GM12878 (cell line): ENCODE measurements at regions not wholly inside any gene's neighbourhood (a gene's known extent, or its start where the extent isn't known, plus 50 kb on each side); places are given as distances from the start of the nearest gene placed in this dataset.

ENCODE experiments used
- ATAC-seq: fragments of 200-7000 bp; cut with Tn5 transposase; 3 replicates; pipeline ENCODE4 v1.9.1; 2020; ENCODE audit warnings: mild to moderate bottlenecking, moderate library complexity
- BruUV-seq: library from RNA; stranded (reverse); fragments of 400-500 nt; replicated peaks from 2 replicates; lab custom pipeline; 2021; lab: Mats Ljungman, UMichigan
- CTCF ChIA-PET: fragments of 300-600 bp; sonication (Branson Sonifier 250); formaldehyde crosslinking; extraction: SDS; loops from one replicate; lab custom pipeline; 2021; ENCODE audit warnings: inconsistent platforms; lab: Yijun Ruan, JAX
- POLR2A ChIA-PET: fragments of 350-600 bp; formaldehyde crosslinking; extraction: SDS; loops from one replicate; lab custom pipeline; 2021; ENCODE audit warnings: inconsistent platforms; lab: Charles Lee
- RAD21 ChIA-PET: fragments of 300-600 bp; sonication (Branson Sonifier 250); formaldehyde crosslinking; loops from one replicate; lab custom pipeline; 2023; ENCODE audit warnings: antibody characterized with exemption; ENCODE audit not compliant: unreplicated experiment; lab: Charles Lee
- SMC1A ChIA-PET: fragments of 300-600 bp; sonication (Branson Sonifier 250); formaldehyde crosslinking; loops from one replicate; lab custom pipeline; 2023; ENCODE audit not compliant: unreplicated experiment, uncharacterized antibody; lab: Charles Lee
- DNase-seq: peaks from one replicate; pipeline ENCODE4 v3.0.0-alpha.2; 2011; ENCODE audit warnings: low read depth, low spot score
- FAIRE-seq: peaks from 3 replicates; lab custom pipeline; 2011; peaks lifted over from hg19 to GRCh38; lab: Jason Lieb, UNC
- H2AFZ ChIP-seq: 2 replicates; pipeline ENCODE4 v1.6.0; 2011; ENCODE audit warnings: low read depth, low read length, control low read depth; ENCODE audit not compliant: control insufficient read depth
- H3K27ac ChIP-seq: 2 replicates; pipeline ENCODE4 v1.5.1; 2011; ENCODE audit warnings: control low read depth; ENCODE audit not compliant: control insufficient read depth, insufficient read depth
- H3K27me3 ChIP-seq, 2 experiments: replicated peaks in 1 of 2; 2 replicates each; pipeline versions ENCODE4 v1.6.0 to v1.6.1; 2011; ENCODE audit warnings: low read length in 1 of 2; ENCODE audit not compliant: control insufficient read depth in 2 of 2, insufficient read depth in 2 of 2
- H3K36me3 ChIP-seq, 2 experiments: 2 replicates each; pipeline ENCODE4 v1.5.1; 2011; ENCODE audit warnings: low read length in 1 of 2; ENCODE audit not compliant: control insufficient read depth in 2 of 2, insufficient read depth in 2 of 2
- H3K4me1 ChIP-seq: 2 replicates; pipeline ENCODE4 v1.6.1; 2011; ENCODE audit warnings: mild to moderate bottlenecking, low read length, moderate library complexity, mixed read lengths; ENCODE audit not compliant: control insufficient read depth, insufficient read depth
- H3K4me2 ChIP-seq: 2 replicates; pipeline ENCODE4 v1.6.0; 2011; ENCODE audit warnings: control low read depth; ENCODE audit not compliant: control insufficient read depth, insufficient read depth
- H3K4me3 ChIP-seq: fragments of 200-600 bp; sonication (generic); 2 replicates; pipeline ENCODE4 v1.5.1; 2016
- H3K79me2 ChIP-seq: 2 replicates; pipeline ENCODE4 v1.6.0; 2011; ENCODE audit warnings: low read length; ENCODE audit not compliant: control insufficient read depth, insufficient read depth
- H3K9ac ChIP-seq: 2 replicates; pipeline ENCODE4 v1.8.0; 2011; ENCODE audit warnings: low read length, control low read depth, mixed read lengths; ENCODE audit not compliant: control insufficient read depth, insufficient read depth
- H3K9me3 ChIP-seq: replicated peaks from 3 replicates; pipeline ENCODE4 v1.5.1; 2011; ENCODE audit warnings: mild to moderate bottlenecking, low read length; ENCODE audit not compliant: control insufficient read depth, insufficient read depth
- H4K20me1 ChIP-seq: 2 replicates; pipeline ENCODE4 v1.6.0; 2011; ENCODE audit not compliant: control insufficient read depth, insufficient read depth
- GATAD2B ChIP-seq: fragments of 450-650 bp; conservative IDR thresholded peaks from 2 replicates; pipeline ENCODE4 v1.6.1; 2017; ENCODE audit warnings: low read depth, mild to moderate bottlenecking, moderate library complexity
- IRF5 ChIP-seq: fragments of 450-650 bp; IDR thresholded peaks from 2 replicates; pipeline ENCODE4 v1.6.1; 2017; ENCODE audit warnings: borderline replicate concordance
- RB1 ChIP-seq: fragments of 450-650 bp; formaldehyde crosslinking; IDR thresholded peaks from 2 replicates; pipeline ENCODE4 v1.6.1; 2017; ENCODE audit warnings: mild to moderate bottlenecking, borderline replicate concordance
- SKIL ChIP-seq: fragments of 450-650 bp; IDR thresholded peaks from 2 replicates; pipeline ENCODE4 v1.6.1; 2017; ENCODE audit warnings: mild to moderate bottlenecking, low read depth, inconsistent platforms; ENCODE audit not compliant: poor library complexity, severe bottlenecking
- TAF1 ChIP-seq: IDR thresholded peaks from 2 replicates; pipeline ENCODE4 v1.6.1; 2011; ENCODE audit warnings: mild to moderate bottlenecking, low read depth, low read length, borderline replicate concordance
- YY1 ChIP-seq: IDR thresholded peaks from 2 replicates; pipeline ENCODE4 v1.6.1; 2011; ENCODE audit warnings: low read depth, mild to moderate bottlenecking, low read length
- ZNF622 ChIP-seq: fragments of 450-650 bp; IDR thresholded peaks from 2 replicates; pipeline ENCODE4 v1.6.1; 2017; ENCODE audit warnings: mild to moderate bottlenecking, inconsistent platforms
- WGBS: methylation state at CpG from one replicate; pipeline ENCODE4 v1.1.6; 2016; ENCODE audit warnings: low lambda C conversion rate; ENCODE audit not compliant: insufficient replicate concordance, insufficient coverage; ENCODE audit errors: missing lambda C conversion rate; 5-methylcytosine and 5-hydroxymethylcytosine counted together
- in situ Hi-C: fragments of 300-500 bp; cut with MboI; formaldehyde crosslinking; loops from 9 replicates; pipeline ENCODE4 v1.14.3; 2018; ENCODE audit warnings: mixed read lengths
- intact Hi-C: fragments of 100-400 bp; cut with micrococcal nuclease; formaldehyde crosslinking; loops from one replicate; pipeline ENCODE4 v1.14.2; 2022; ENCODE audit not compliant: unreplicated experiment

- POLR2A ChIA-PET, result no interaction called here
- no peak overlapping the region for H3K9ac ChIP-seq
- in situ Hi-C loops (no loop called here), intact Hi-C loops (loop anchor here (5.0 kb wide), 1 partner anchor 234 kb away; no protein-coding TSS in a partner anchor)
- H3K4me3 ChIP-seq, result no peak overlapping the region
- TF ChIP-seq IRF5 (no peak), ZNF622 (no peak), YY1 (no peak), GATAD2B (no peak), RB1 (no peak), TAF1 (no peak), SKIL (no peak)
- H3K79me2 ChIP-seq, result no peaks in the 10 kb centered on the region
- H2AFZ ChIP-seq, result no peak overlapping the region
- no peak overlapping the region for H3K4me2 ChIP-seq
- H3K27me3 ChIP-seq, result no peaks in the 10 kb centered on the region
- WGBS, result 97% methylated on average over 4 of the region's 4 CpGs
- H3K36me3 ChIP-seq, result no peaks in the 10 kb centered on the region
- no TSS peak for BruUV-seq
- RAD21 ChIA-PET, result no interaction called here
- CTCF ChIA-PET, result no interaction called here
- no peak overlapping the region for H3K27ac ChIP-seq
- ATAC-seq (no peak), DNase-seq (no peak), FAIRE-seq (no peak)
- no peaks in the 10 kb centered on the region for H3K4me1 ChIP-seq
- H3K9me3 ChIP-seq, result no peaks in the 10 kb centered on the region; the same call in 2 of the 3 replicates
- SMC1A ChIA-PET, result no interaction called here
- H4K20me1 ChIP-seq, result no peaks in the 10 kb centered on the region
Measured at GRCh38 chr11:112451250-112451649, 190.6 kb upstream of the PLET1 start.
